ENCODE measurements at regions not wholly inside any gene's neighbourhood (a gene's known extent, or its start where the extent isn't known, plus 50 kb on each side); places are given as distances from the start of the nearest gene placed in this dataset.

- H3K4me1 ChIP-seq (ENCODE audit: insufficient read depth, poor library complexity, severe bottlenecking): no peaks in the 10 kb centered on the region
- H3K4me3 ChIP-seq (ENCODE audit: severe bottlenecking): no peak overlapping the region
- no peak overlapping the region for H3K27ac ChIP-seq (ENCODE audit: poor library complexity, severe bottlenecking)
- H3K27me3 ChIP-seq (ENCODE audit: insufficient read depth, poor library complexity, severe bottlenecking): no peaks in the 10 kb centered on the region
- ATAC-seq (ENCODE audit: low read depth) (no peak), DNase-seq (ENCODE audit: low spot score) (no peak)
- no peak for TF ChIP-seq CTCF (IDR thresholded peaks at IDR 0.05; ENCODE audit: poor library complexity, severe bottlenecking)
- H3K9me3 ChIP-seq (ENCODE audit: severe bottlenecking): no peaks in the 10 kb centered on the region
- no peaks in the 10 kb centered on the region for H3K36me3 ChIP-seq (ENCODE audit: low read depth)
Measured at GRCh38 chr1:181191494-181192040, 103.1 kb downstream of the IER5 start.

GRCh38 chr1:181192316-181192715, 103.8 kb downstream of the IER5 start:
- H3K4me1 ChIP-seq (ENCODE audit: insufficient read depth, poor library complexity, severe bottlenecking): no peaks in the 10 kb centered on the region
- ATAC-seq (ENCODE audit: low read depth) (no peak), DNase-seq (ENCODE audit: low spot score) (no peak)
- no peaks in the 10 kb centered on the region for H3K36me3 ChIP-seq (ENCODE audit: low read depth)
- no peak overlapping the region for H3K27ac ChIP-seq (ENCODE audit: poor library complexity, severe bottlenecking)
- no peak for TF ChIP-seq CTCF (IDR thresholded peaks at IDR 0.05; ENCODE audit: poor library complexity, severe bottlenecking)
- H3K27me3 ChIP-seq (ENCODE audit: insufficient read depth, poor library complexity, severe bottlenecking): no peaks in the 10 kb centered on the region
- no peak overlapping the region for H3K4me3 ChIP-seq (ENCODE audit: severe bottlenecking)
- H3K9me3 ChIP-seq (ENCODE audit: severe bottlenecking): no peaks in the 10 kb centered on the region

GRCh38 chr1:181202986-181203555, 114.6 kb downstream of the IER5 start:
- no peak overlapping the region for H3K4me3 ChIP-seq (ENCODE audit: severe bottlenecking)
- DNase-seq (ENCODE audit: low spot score): no peak
- H3K4me1 ChIP-seq (ENCODE audit: insufficient read depth, poor library complexity, severe bottlenecking): no peaks in the 10 kb centered on the region
- no peaks in the 10 kb centered on the region for H3K36me3 ChIP-seq (ENCODE audit: low read depth)
- ATAC-seq (ENCODE audit: low read depth): no peak
- TF ChIP-seq CTCF (IDR thresholded peaks at IDR 0.05; ENCODE audit: poor library complexity, severe bottlenecking): no peak
- H3K27me3 ChIP-seq (ENCODE audit: insufficient read depth, poor library complexity, severe bottlenecking): peaks cover 3% of the 10 kb centered on the region
- H3K9me3 ChIP-seq (ENCODE audit: severe bottlenecking): no peaks in the 10 kb centered on the region
- no peak overlapping the region for H3K27ac ChIP-seq (ENCODE audit: poor library complexity, severe bottlenecking)

- Histone ChIP-seq H3K27me3 (ENCODE audit: insufficient read depth, poor library complexity, severe bottlenecking) (no peaks in the 10 kb centered on the region), H3K4me3 (ENCODE audit: severe bottlenecking) (no peak overlapping the region)
- TF ChIP-seq CTCF (IDR thresholded peaks at IDR 0.05; ENCODE audit: poor library complexity, severe bottlenecking): no peak
Measured at GRCh38 chr1:181204530-181204929, 116.0 kb downstream of the IER5 start.

GRCh38 chr1:181205901-181206300, 117.4 kb downstream of the IER5 start:
- Histone ChIP-seq H3K4me3 (ENCODE audit: severe bottlenecking) (no peak overlapping the region), H3K27me3 (ENCODE audit: insufficient read depth, poor library complexity, severe bottlenecking) (no peaks in the 10 kb centered on the region), H3K36me3 (ENCODE audit: low read depth) (no peaks in the 10 kb centered on the region), H3K9me3 (ENCODE audit: severe bottlenecking) (no peaks in the 10 kb centered on the region), H3K27ac (ENCODE audit: poor library complexity, severe bottlenecking) (no peak overlapping the region), H3K4me1 (ENCODE audit: insufficient read depth, poor library complexity, severe bottlenecking) (no peaks in the 10 kb centered on the region)
- ATAC-seq (ENCODE audit: low read depth) (no peak), DNase-seq (ENCODE audit: low spot score) (no peak)
- TF ChIP-seq CTCF (IDR thresholded peaks at IDR 0.05; ENCODE audit: poor library complexity, severe bottlenecking): no peak

More at GRCh38 chr1:181204530-181204929, 116.0 kb downstream of the IER5 start:
- DNase-seq (ENCODE audit: low spot score) (no peak), ATAC-seq (ENCODE audit: low read depth) (no peak)
- Histone ChIP-seq H3K36me3 (ENCODE audit: low read depth) (no peaks in the 10 kb centered on the region), H3K9me3 (ENCODE audit: severe bottlenecking) (no peaks in the 10 kb centered on the region), H3K27ac (ENCODE audit: poor library complexity, severe bottlenecking) (no peak overlapping the region), H3K4me1 (ENCODE audit: insufficient read depth, poor library complexity, severe bottlenecking) (no peaks in the 10 kb centered on the region)
